ENCODE measurements at regions not wholly inside any gene's neighbourhood (a gene's known extent, or its start where the extent isn't known, plus 50 kb on each side); places are given as distances from the start of the nearest gene placed in this dataset.
A peak's percentile ranks its signal among the peaks of the same experiment; 100 is the strongest.
"Not testable (repeated sequence)": the region's sequence is repeated elsewhere in the genome, so short reads cannot be mapped to it uniquely, and the experiment has no call there.

DNA sequence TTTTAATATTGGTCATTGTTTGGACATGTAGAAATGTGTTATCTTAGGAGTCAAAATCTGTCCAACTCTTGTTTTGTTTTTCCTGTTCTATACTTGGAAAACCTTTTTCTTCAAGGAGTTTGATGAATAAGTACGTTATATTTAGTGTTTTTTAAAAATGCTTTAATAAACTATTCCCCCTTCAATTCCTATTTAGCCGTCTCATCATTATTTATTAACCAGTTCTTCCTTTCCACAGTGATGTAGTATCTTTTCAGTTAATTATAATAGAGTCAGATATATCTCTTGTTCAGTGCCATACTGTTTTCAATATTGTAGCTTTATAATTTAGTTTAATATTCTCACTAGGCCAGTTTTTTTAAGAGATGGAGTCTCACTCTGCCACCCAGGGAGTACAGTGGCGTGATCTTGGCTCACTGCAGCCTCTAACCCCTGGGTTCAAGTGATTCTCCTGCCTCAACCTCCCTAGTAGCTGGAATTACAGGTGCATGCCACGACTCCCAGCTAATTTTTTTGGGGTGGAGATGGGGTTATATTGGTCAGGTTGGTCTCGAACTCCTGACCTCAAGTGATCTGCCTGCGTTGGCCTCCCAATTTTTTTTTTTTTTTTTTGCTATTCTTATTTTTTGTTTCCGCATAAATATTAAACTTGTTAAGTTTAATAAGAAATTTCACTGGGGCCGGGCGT lies 72.9 kb downstream of the KPNA2 start:
- TF ChIP-seq, protein P1, sequence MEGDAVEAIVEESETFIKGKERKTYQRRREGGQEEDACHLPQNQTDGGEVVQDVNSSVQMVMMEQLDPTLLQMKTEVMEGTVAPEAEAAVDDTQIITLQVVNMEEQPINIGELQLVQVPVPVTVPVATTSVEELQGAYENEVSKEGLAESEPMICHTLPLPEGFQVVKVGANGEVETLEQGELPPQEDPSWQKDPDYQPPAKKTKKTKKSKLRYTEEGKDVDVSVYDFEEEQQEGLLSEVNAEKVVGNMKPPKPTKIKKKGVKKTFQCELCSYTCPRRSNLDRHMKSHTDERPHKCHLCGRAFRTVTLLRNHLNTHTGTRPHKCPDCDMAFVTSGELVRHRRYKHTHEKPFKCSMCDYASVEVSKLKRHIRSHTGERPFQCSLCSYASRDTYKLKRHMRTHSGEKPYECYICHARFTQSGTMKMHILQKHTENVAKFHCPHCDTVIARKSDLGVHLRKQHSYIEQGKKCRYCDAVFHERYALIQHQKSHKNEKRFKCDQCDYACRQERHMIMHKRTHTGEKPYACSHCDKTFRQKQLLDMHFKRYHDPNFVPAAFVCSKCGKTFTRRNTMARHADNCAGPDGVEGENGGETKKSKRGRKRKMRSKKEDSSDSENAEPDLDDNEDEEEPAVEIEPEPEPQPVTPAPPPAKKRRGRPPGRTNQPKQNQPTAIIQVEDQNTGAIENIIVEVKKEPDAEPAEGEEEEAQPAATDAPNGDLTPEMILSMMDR (IDR thresholded peaks at IDR 0.05; ENCODE audit: insufficient read depth in 1 of 2, low read depth in 1 of 2, low read length in 1 of 2, severe bottlenecking in 1 of 2, unreplicated experiment in 1 of 2), result no peak
- no peaks in the 10 kb centered on the region for H3K36me3 Mint-ChIP-seq (ENCODE audit: insufficient read depth, unreplicated experiment)
- no peaks in the 10 kb centered on the region for H3K27me3 ChIP-seq (replicated peaks; ENCODE audit: control insufficient read depth, insufficient read depth, low read length)
- no peak overlapping the region for H3K4me3 ChIP-seq (ENCODE audit: low read depth, low read length)
- H3K4me3 Mint-ChIP-seq (ENCODE audit: unreplicated experiment), result no peak overlapping the region
- no peaks in the 10 kb centered on the region for H3K36me3 ChIP-seq (ENCODE audit: control insufficient read depth, insufficient read depth, low read length)
- H3K9me3 Mint-ChIP-seq (ENCODE audit: unreplicated experiment), result peaks cover 19% of the 10 kb centered on the region
- H3K4me1 ChIP-seq, result peaks cover under 1% of the 10 kb centered on the region; the same call in 1 of the 2 replicates
- intact Hi-C loops (cut with micrococcal nuclease; ENCODE audit: unreplicated experiment), result no loop called here
- no TSS peak for BruUV-seq (replicated peaks)
- ChIA-PET CTCF (interaction anchor here (0.7 kb wide), 1 partner anchor 51 kb away, joined by 6 read pairs; no protein-coding TSS in a partner anchor), POLR2A (no interaction called here)
- H3K27ac Mint-ChIP-seq (ENCODE audit: unreplicated experiment), result no peak overlapping the region
- H3K4me1 Mint-ChIP-seq (ENCODE audit: low read depth, unreplicated experiment), result peaks cover 5% of the 10 kb centered on the region
- no peaks in the 10 kb centered on the region; the same call in 1 of the 2 replicates for H3K9me3 ChIP-seq
- no peaks in the 10 kb centered on the region for H3K27me3 Mint-ChIP-seq (ENCODE audit: insufficient read depth, unreplicated experiment)
- no peak for DNase-seq

DNA sequence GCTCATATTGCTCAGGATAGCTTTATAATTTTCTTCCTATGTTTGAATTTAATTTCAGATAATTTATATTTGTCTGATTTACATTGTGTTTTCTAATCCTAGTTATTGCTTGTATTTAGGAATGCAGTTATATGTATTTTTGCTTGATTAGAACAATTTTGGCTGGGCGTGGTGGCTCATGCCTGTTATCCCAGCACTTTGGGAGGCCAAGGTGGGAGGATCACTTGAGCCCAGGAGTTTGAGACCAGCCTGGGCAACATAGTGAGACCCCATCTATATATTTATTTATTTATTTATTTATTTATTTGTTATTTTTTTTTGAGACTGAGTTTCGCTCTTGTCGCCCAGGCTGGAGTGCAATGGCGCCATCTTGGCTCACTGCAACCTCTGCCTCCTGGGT lies 73.9 kb downstream of the KPNA2 start:
- H3K27me3 ChIP-seq (replicated peaks; ENCODE audit: control insufficient read depth, insufficient read depth, low read length); CTCF ChIA-PET; H3K36me3 Mint-ChIP-seq (ENCODE audit: insufficient read depth, unreplicated experiment); H3K27me3 Mint-ChIP-seq (ENCODE audit: insufficient read depth, unreplicated experiment); H3K4me1 Mint-ChIP-seq (ENCODE audit: low read depth, unreplicated experiment); H3K4me3 ChIP-seq (ENCODE audit: low read depth, low read length); H3K36me3 ChIP-seq (ENCODE audit: control insufficient read depth, insufficient read depth, low read length); H3K9me3 ChIP-seq; BruUV-seq (replicated peaks); intact Hi-C loops (cut with micrococcal nuclease; ENCODE audit: unreplicated experiment); H3K4me1 ChIP-seq; DNase-seq; H3K4me3 Mint-ChIP-seq (ENCODE audit: unreplicated experiment); H3K27ac Mint-ChIP-seq (ENCODE audit: unreplicated experiment): not testable (repeated sequence)
- POLR2A ChIA-PET, result interaction anchor here (0.7 kb wide), 1 partner anchor 231 kb away, joined by 13 read pairs; no protein-coding TSS in a partner anchor
- H3K9me3 Mint-ChIP-seq (ENCODE audit: unreplicated experiment), result peaks cover 19% of the 10 kb centered on the region

DNA sequence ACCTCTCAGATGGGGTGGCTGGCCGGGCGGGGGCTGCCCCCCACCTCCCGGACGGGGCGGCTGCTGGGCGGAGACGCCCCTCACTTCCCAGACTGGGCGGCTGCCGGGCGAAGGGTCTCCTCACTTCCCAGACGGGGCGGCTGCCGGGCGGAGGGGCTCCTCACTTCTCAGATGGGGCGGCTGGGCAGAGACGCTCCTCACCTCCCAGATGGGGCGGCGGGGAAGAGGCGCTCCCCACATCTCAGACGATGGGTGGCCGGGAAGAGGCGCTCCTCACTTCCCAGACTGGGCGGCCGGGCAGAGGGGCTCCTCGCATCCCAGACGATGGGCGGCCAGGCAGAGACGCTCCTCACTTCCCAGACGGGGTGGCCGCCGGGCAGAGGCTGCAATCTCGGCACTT lies 80.7 kb downstream of the KPNA2 start:
- H3K9me3 Mint-ChIP-seq (ENCODE audit: unreplicated experiment); H3K4me3 Mint-ChIP-seq (ENCODE audit: unreplicated experiment); H3K36me3 ChIP-seq (ENCODE audit: control insufficient read depth, insufficient read depth, low read length); H3K4me1 ChIP-seq; POLR2A ChIA-PET; H3K4me1 Mint-ChIP-seq (ENCODE audit: low read depth, unreplicated experiment); CTCF ChIA-PET; BruUV-seq (replicated peaks); H3K4me3 ChIP-seq (ENCODE audit: low read depth, low read length); H3K9me3 ChIP-seq; H3K27ac Mint-ChIP-seq (ENCODE audit: unreplicated experiment); intact Hi-C loops (cut with micrococcal nuclease; ENCODE audit: unreplicated experiment); DNase-seq; H3K27me3 Mint-ChIP-seq (ENCODE audit: insufficient read depth, unreplicated experiment); H3K27me3 ChIP-seq (replicated peaks; ENCODE audit: control insufficient read depth, insufficient read depth, low read length); H3K36me3 Mint-ChIP-seq (ENCODE audit: insufficient read depth, unreplicated experiment): not testable (repeated sequence)

DNA sequence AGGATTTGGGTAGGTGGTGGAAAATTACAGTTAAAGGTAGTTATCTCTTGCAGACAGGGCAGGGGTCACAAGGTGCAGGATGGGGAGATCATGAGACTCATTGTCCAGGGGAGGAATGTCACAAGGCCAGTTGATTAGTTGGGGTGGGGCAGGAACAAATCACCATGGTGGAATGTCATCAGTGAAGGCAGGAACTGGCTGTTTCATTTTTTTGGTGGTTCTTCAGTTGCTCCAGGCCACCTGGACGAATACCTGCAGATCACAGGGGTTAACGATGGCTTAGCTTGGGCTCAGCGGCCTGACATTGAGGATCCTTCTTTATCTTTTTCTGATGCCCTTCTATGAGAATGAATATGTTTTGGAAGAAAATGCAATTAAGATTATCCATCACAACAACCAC lies 87.1 kb downstream of the KPNA2 start:
- POLR2A ChIA-PET, result no interaction called here
- DNase-seq, result peak in 1 of 2 experiments; percentile 26
- no peaks in the 10 kb centered on the region for H3K4me1 Mint-ChIP-seq (ENCODE audit: low read depth, unreplicated experiment)
- Histone ChIP-seq H3K27me3 (replicated peaks; ENCODE audit: control insufficient read depth, insufficient read depth, low read length) (no peaks in the 10 kb centered on the region), H3K4me1 (no peaks in the 10 kb centered on the region), H3K36me3 (ENCODE audit: control insufficient read depth, insufficient read depth, low read length) (no peaks in the 10 kb centered on the region; the same call in 1 of the 2 replicates), H3K4me3 (ENCODE audit: low read depth, low read length) (no peak overlapping the region), H3K9me3 (peaks cover 12% of the 10 kb centered on the region)
- no peak overlapping the region for H3K4me3 Mint-ChIP-seq (ENCODE audit: unreplicated experiment)
- H3K27ac Mint-ChIP-seq (ENCODE audit: unreplicated experiment), result peak overlapping the region; percentile 87
- TF ChIP-seq, protein P1 (IDR thresholded peaks at IDR 0.05; ENCODE audit: insufficient read depth in 1 of 2, low read depth in 1 of 2, low read length in 1 of 2, severe bottlenecking in 1 of 2, unreplicated experiment in 1 of 2), result no peak
- intact Hi-C loops (cut with micrococcal nuclease; ENCODE audit: unreplicated experiment), result no loop called here
- H3K9me3 Mint-ChIP-seq (ENCODE audit: unreplicated experiment), result peaks cover 21% of the 10 kb centered on the region
- CTCF ChIA-PET, result no interaction called here
- peaks cover 15% of the 10 kb centered on the region for H3K36me3 Mint-ChIP-seq (ENCODE audit: insufficient read depth, unreplicated experiment)
- no peaks in the 10 kb centered on the region for H3K27me3 Mint-ChIP-seq (ENCODE audit: insufficient read depth, unreplicated experiment)
- no TSS peak for BruUV-seq (replicated peaks)

Measured in Caco-2 (cell line).